AG04450 (cell line): ENCODE measurements at regions not wholly inside any gene's neighbourhood (a gene's known extent, or its start where the extent isn't known, plus 50 kb on each side); places are given as distances from the start of the nearest gene placed in this dataset.

Experiments
- CTCF ChIA-PET: fragments of 300-600, 350-600 bp; formaldehyde crosslinking; extraction: SDS; loops from one replicate; lab custom pipeline; 2022; ENCODE audit warnings: antibody characterized with exemption, inconsistent platforms; lab: Charles Lee
- POLR2A ChIA-PET: fragments of 350-600 bp; formaldehyde crosslinking; extraction: SDS; loops from one replicate; lab custom pipeline; 2021; ENCODE audit warnings: antibody characterized with exemption, inconsistent platforms; lab: Yijun Ruan, JAX
- DNase-seq: peaks from one replicate; pipeline ENCODE4 v3.0.0-alpha.2; 2011; ENCODE audit warnings: low read depth, low spot score
- H3K27ac ChIP-seq: one replicate; pipeline ENCODE4 v1.5.1; 2012; ENCODE audit warnings: low read depth, low read length, control low read depth
- H3K27me3 ChIP-seq: one replicate; pipeline ENCODE4 v1.6.0; 2012; ENCODE audit warnings: low read length; ENCODE audit not compliant: control insufficient read depth, insufficient read depth
- H3K4me3 ChIP-seq: 2 replicates; pipeline ENCODE4 v1.5.1; 2011; ENCODE audit warnings: mild to moderate bottlenecking, low read depth, low read length, control low read depth
- H3K9me3 ChIP-seq: 2 replicates; pipeline ENCODE4 v1.5.1; 2012; ENCODE audit warnings: low read length; ENCODE audit not compliant: control insufficient read depth, insufficient read depth
- TF ChIP-seq, protein P1 (sequence below): IDR thresholded peaks from 2 replicates; pipeline ENCODE4 v1.5.1; 2011; ENCODE audit warnings: low read depth, low read length, control low read depth, inconsistent platforms

GRCh38 chr3:3259181-3259580, 79.7 kb upstream of the CRBN start:
- ChIA-PET CTCF (no interaction called here), POLR2A (no interaction called here)
- Histone ChIP-seq H3K27me3 (no peaks in the 10 kb centered on the region), H3K9me3 (peaks cover 6% of the 10 kb centered on the region), H3K27ac (no peak overlapping the region), H3K4me3 (no peak overlapping the region)
- TF ChIP-seq, protein P1, sequence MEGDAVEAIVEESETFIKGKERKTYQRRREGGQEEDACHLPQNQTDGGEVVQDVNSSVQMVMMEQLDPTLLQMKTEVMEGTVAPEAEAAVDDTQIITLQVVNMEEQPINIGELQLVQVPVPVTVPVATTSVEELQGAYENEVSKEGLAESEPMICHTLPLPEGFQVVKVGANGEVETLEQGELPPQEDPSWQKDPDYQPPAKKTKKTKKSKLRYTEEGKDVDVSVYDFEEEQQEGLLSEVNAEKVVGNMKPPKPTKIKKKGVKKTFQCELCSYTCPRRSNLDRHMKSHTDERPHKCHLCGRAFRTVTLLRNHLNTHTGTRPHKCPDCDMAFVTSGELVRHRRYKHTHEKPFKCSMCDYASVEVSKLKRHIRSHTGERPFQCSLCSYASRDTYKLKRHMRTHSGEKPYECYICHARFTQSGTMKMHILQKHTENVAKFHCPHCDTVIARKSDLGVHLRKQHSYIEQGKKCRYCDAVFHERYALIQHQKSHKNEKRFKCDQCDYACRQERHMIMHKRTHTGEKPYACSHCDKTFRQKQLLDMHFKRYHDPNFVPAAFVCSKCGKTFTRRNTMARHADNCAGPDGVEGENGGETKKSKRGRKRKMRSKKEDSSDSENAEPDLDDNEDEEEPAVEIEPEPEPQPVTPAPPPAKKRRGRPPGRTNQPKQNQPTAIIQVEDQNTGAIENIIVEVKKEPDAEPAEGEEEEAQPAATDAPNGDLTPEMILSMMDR = no peak
- no peak for DNase-seq

GRCh38 chr3:3258281-3258680, 78.8 kb upstream of the CRBN start:
- Histone ChIP-seq H3K27ac (no peak overlapping the region), H3K4me3 (no peak overlapping the region), H3K9me3 (peaks cover 6% of the 10 kb centered on the region), H3K27me3 (no peaks in the 10 kb centered on the region)
- no peak for DNase-seq
- POLR2A ChIA-PET = no interaction called here
- CTCF ChIA-PET = no interaction called here
- TF ChIP-seq, protein P1 = no peak

- ChIA-PET POLR2A (no interaction called here), CTCF (no interaction called here)
- TF ChIP-seq, protein P1 = no peak
These were observed 62.1 kb upstream of the CRBN start for GRCh38 chr3:3241596-3241995.

DNA sequence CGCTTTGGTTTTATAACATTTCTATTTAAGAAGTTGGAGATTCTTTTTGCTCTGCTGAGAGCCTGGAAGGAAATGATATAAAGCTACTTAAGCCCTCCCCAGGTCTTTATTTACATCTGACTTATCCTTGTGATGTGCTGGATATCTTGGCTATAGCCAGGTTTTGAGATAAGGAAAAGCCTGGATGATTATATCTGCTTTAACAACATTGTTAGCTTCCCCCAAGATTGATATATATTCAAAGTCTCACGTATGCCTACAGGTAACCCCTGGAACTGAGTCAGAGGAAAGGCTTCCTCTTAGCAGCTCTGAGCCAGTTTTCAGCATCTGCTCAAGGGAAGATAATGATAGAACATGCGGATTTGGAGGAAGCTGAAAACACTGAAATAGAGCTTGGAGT, 61.5 kb upstream of the CRBN start:
- no peak overlapping the region for H3K4me3 ChIP-seq
- no peak overlapping the region for H3K27ac ChIP-seq
- POLR2A ChIA-PET = no interaction called here
- no peak for DNase-seq
- H3K27me3 ChIP-seq = no peaks in the 10 kb centered on the region
- CTCF ChIA-PET = no interaction called here
- TF ChIP-seq, protein P1 = no peak
- peaks cover 12% of the 10 kb centered on the region for H3K9me3 ChIP-seq

More at GRCh38 chr3:3241596-3241995, 62.1 kb upstream of the CRBN start:
- Histone ChIP-seq H3K9me3 (peaks cover 12% of the 10 kb centered on the region), H3K27me3 (no peaks in the 10 kb centered on the region), H3K27ac (no peak overlapping the region), H3K4me3 (no peak overlapping the region)
- DNase-seq = no peak

GRCh38 chr3:3237979-3238378, 58.5 kb upstream of the CRBN start:
- H3K9me3 ChIP-seq = peaks cover 3% of the 10 kb centered on the region
- no peak overlapping the region for H3K4me3 ChIP-seq
- POLR2A ChIA-PET = no interaction called here
- no peaks in the 10 kb centered on the region for H3K27me3 ChIP-seq
- no peak overlapping the region for H3K27ac ChIP-seq
- TF ChIP-seq, protein P1 = no peak
- no peak for DNase-seq
- CTCF ChIA-PET = no interaction called here
